Cardiac fibroblast (primary cell): ENCODE measurements at regions not wholly inside any gene's neighbourhood (a gene's known extent, or its start where the extent isn't known, plus 50 kb on each side); places are given as distances from the start of the nearest gene placed in this dataset.
A peak's percentile ranks its signal among the peaks of the same experiment; 100 is the strongest.

Experiments used
- DNase-seq, 2 donors: peaks; one replicate each; pipeline versions ENCODE4 v3.0.0 to v3.0.0-alpha.2; 2010; ENCODE audit warnings: low read depth in 2 of 2
- H3K4me3 ChIP-seq, 2 donors: replicated peaks in 1 of 2; 1 replicate in 1 of 2; 2 replicates in 1 of 2; pipeline ENCODE4 v1.5.1; 2011; ENCODE audit warnings: low read depth in 2 of 2, low read length in 2 of 2, mild to moderate bottlenecking in 2 of 2, moderate library complexity in 1 of 2
- TF ChIP-seq, protein P1 (sequence below): IDR thresholded peaks from one replicate; pipeline ENCODE4 v1.5.1; 2011; ENCODE audit warnings: low read depth, mild to moderate bottlenecking, low read length, inconsistent platforms

DNA sequence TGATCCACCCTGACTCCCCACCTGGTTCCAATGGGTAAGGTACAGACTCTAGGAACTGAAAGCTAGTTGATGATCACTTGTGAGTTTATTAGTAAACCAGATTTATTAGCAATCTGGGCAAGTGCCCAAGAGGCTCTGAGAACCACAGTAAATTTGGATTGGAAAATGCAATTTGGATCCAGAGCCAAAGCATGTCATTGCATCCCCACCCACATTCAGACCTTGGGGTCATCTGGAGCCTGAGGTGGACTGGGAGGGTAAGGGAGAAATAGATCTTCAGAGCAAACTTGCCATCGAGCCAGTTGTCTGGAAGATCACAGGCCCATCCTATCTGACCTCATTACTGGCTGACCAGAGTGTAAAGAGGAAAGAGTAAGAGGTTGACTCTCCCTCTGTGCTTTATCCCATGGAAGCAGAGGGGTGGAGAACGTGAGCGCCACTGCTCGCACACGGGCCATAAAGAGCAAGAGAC lies 78.7 kb upstream of the RASGEF1B start:
- DNase-seq, result no peak
- H3K4me3 ChIP-seq, result no peak overlapping the region
- TF ChIP-seq, protein P1, sequence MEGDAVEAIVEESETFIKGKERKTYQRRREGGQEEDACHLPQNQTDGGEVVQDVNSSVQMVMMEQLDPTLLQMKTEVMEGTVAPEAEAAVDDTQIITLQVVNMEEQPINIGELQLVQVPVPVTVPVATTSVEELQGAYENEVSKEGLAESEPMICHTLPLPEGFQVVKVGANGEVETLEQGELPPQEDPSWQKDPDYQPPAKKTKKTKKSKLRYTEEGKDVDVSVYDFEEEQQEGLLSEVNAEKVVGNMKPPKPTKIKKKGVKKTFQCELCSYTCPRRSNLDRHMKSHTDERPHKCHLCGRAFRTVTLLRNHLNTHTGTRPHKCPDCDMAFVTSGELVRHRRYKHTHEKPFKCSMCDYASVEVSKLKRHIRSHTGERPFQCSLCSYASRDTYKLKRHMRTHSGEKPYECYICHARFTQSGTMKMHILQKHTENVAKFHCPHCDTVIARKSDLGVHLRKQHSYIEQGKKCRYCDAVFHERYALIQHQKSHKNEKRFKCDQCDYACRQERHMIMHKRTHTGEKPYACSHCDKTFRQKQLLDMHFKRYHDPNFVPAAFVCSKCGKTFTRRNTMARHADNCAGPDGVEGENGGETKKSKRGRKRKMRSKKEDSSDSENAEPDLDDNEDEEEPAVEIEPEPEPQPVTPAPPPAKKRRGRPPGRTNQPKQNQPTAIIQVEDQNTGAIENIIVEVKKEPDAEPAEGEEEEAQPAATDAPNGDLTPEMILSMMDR, result no peak

DNA sequence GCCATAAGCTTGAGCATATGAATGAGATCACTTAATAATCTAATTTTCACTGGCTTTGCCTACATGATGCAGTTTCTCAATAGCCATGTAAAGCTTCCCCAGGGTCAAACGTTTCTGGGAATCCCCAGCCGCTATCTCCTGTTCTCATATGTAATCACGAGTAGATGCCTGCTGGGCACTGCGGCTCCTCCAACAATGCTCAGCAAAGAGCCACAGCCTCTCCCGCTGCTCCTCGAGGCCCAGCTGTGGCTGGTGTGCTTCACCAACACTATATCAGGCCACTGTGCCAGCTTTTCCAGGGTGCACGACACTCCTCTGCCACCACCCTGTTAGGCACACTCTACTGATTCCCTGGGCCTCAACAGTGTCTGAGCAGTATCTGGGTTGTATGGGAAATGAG lies 78.3 kb upstream of the RASGEF1B start:
- no peak overlapping the region for H3K4me3 ChIP-seq
- TF ChIP-seq, protein P1, result no peak
- DNase-seq, result peak in 1 of 2 donors; percentile 5

DNA sequence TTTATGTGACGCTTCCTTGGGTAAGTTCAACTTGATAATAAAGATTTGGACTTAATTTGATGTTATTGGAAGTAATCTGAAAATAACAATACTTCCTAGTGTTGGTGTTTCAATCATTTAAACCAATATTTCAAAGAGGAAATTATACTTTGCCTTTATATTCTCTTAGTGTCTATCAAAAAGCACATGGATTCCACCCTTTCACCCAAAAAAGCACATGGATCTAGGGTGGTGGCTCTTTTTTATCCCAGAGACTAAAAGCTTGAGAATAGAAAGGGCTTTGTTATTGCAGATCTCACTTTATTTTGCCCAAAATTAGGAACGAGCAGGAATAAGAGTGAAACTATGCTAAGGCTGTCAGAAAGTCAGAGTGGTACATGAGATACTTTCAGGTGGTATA lies 75.1 kb upstream of the RASGEF1B start:
- no peak for DNase-seq
- TF ChIP-seq, protein P1, result no peak
- H3K4me3 ChIP-seq, result no peak overlapping the region

DNA sequence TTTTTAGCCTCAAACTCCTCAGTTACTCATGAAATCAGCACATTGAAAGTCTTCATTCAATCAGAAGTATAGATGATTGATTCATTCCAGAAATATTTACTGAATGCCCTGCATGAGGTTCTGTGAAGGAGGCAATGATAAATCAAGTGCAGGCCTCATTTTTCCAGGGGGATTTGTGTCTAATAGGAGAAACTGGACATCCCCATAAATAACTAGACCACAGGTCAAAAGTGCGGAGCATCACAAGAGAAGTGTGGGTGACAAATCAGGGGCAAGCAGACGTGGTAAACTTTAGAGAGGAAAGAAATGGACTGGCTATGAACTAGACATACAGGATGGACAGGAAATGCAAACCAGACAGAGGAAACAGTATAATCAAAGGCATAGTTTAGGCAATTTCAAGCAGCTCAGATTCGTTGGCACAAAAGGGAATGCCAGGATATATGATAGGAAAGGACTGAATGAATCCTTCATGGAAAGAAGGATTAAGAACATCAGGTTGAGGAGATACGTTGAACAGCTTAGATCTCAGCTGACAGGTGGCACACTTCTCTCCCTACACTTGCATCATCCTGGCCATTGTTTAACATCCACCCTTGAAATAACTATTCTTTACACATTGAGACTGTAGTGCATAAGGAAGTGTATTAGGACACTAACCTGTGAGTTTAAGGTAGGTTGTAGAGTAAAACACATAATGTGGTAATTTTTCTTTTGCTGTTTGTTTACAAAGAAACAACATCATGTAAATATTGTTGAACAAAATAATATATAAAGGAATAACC lies 69.6 kb upstream of the RASGEF1B start:
- no peak for DNase-seq
- TF ChIP-seq, protein P1, result no peak
- H3K4me3 ChIP-seq, result no peak overlapping the region

DNA sequence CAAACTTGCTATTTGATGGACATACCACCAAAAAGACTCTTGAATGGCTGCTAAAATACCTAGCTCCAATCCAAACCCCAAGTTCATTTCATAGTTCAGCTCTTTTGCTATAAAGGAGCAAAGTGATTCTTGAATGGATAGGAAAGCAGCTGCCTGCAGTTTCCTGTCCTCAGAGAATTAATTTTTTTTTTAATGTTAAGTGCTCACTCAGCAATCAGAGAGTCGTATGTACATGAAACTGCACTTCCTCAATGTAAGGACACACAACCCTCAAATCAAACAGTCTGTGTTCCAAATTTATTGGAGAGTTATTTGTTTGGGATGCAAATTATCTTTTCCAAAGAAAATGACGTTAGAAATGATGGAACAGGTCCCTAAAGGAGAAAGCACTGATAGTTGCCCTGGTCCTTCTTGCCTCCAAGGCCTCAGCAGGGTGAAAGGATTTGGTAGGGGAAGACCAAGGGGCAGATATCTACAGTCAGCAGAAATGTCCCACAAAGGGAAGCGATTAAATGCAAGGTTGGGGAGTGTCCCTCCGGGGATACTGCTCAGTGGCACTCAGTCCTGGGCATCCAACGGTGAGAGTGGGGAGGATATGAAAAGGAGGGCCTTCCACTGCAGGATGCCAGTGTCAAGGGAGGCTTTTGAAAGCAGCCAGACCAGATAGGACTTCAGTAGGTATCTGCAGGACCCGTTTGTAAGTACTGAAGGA lies 67.2 kb upstream of the RASGEF1B start:
- H3K4me3 ChIP-seq, result no peak overlapping the region
- TF ChIP-seq, protein P1, result no peak
- DNase-seq, result no peak

DNA sequence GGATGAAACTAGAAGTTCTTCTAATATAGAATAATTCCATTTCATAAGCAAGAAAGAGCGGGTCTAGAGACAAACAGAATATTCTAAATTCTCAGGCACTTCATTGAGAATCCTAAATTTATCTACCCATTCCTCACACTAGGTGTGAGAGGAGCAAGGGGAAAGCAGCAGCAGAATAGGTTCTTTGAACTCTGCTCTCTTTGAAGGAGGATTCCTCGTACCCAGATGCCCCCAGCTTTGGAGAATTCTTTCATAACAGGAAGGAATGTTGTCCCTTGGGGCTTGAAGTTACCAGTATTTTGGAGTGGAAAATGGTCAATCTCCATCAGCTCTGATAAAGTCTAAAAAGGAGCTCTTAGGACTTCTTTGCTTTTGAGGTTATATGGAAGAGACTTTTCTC lies 59.7 kb upstream of the RASGEF1B start:
- DNase-seq, result peak in 1 of 2 donors; percentile 21
- TF ChIP-seq, protein P1, result no peak
- no peak overlapping the region for H3K4me3 ChIP-seq
